ENCODE measurements at regions not wholly inside any gene's neighbourhood (a gene's known extent, or its start where the extent isn't known, plus 50 kb on each side); places are given as distances from the start of the nearest gene placed in this dataset.

DNA sequence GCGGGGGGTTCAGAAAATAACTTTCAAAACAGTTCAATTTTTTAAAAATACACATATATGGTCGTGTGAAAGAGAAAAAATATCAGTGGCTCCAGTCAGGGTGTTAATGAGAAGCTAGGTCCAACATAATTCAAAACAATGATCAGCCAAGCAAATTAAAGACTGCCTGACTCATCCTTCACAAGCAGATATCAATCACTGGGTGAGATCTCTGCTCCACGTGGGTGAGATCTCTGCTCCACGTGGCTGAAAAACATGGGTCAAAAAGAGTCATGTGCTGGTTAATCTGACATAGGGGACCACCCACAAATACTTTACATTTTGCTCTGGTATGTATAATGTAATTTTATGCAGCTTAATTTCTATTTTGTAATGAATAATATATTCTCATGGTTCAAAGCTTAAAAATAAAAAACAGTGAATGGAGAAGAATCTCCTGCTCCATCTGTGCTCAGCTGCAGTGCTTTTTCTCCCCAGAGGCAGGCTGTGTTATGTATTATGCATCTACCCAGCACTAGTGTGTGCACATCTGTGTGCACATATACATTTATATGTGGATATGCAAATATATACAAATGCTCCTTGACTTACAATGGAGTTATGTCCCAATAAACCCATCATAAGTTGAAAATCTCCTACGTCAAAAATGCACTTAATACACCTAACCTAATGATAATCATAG lies 93.1 kb upstream of the S1PR3 start:
- Histone ChIP-seq H3K4me3 (IDR thresholded peaks at IDR 0.05; ENCODE audit: insufficient read depth, low read depth, low read length) (no peak overlapping the region), H3K4me1 (ENCODE audit: low read depth, poor library complexity, severe bottlenecking) (no peaks in the 10 kb centered on the region), H3K36me3 (ENCODE audit: insufficient read depth) (no peaks in the 10 kb centered on the region), H3K9ac (no peak overlapping the region), H4K20me1 (ENCODE audit: insufficient read depth) (no peaks in the 10 kb centered on the region), H3K4me2 (no peak overlapping the region), H2AFZ (ENCODE audit: low read depth) (no peak overlapping the region), H3K27me3 (ENCODE audit: insufficient read depth, low read depth) (no peaks in the 10 kb centered on the region), H3K27ac (no peak overlapping the region), H3K79me2 (ENCODE audit: insufficient read depth, low read depth) (no peaks in the 10 kb centered on the region)
- TF ChIP-seq, protein P1, sequence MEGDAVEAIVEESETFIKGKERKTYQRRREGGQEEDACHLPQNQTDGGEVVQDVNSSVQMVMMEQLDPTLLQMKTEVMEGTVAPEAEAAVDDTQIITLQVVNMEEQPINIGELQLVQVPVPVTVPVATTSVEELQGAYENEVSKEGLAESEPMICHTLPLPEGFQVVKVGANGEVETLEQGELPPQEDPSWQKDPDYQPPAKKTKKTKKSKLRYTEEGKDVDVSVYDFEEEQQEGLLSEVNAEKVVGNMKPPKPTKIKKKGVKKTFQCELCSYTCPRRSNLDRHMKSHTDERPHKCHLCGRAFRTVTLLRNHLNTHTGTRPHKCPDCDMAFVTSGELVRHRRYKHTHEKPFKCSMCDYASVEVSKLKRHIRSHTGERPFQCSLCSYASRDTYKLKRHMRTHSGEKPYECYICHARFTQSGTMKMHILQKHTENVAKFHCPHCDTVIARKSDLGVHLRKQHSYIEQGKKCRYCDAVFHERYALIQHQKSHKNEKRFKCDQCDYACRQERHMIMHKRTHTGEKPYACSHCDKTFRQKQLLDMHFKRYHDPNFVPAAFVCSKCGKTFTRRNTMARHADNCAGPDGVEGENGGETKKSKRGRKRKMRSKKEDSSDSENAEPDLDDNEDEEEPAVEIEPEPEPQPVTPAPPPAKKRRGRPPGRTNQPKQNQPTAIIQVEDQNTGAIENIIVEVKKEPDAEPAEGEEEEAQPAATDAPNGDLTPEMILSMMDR (conservative IDR thresholded peaks at IDR 0.05; ENCODE audit: low read depth, low read length) = no peak

DNA sequence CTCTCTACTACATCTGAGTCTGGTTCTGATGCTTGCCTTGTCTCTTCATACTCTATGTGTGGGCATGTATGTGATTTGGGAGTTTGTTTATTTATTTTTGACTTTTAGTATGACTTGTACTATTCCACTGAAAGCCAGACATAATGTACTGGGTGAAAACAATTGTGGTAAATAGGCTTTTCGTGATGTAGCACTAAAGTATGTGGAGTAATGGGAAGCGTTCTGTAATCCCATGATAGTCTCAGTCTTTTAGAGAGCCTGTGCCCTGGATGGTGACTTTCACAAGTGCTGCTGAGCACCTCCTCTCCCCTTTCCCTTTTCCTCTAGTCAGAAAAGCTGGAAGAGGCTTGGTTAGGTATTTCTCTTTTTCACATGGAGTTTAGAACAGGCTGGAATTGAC lies 85.8 kb upstream of the S1PR3 start:
- H3K27me3 ChIP-seq (ENCODE audit: insufficient read depth, low read depth) = no peaks in the 10 kb centered on the region
- H4K20me1 ChIP-seq (ENCODE audit: insufficient read depth) = no peaks in the 10 kb centered on the region
- H3K36me3 ChIP-seq (ENCODE audit: insufficient read depth) = no peaks in the 10 kb centered on the region
- no peak overlapping the region for H3K9ac ChIP-seq
- TF ChIP-seq, protein P1 (conservative IDR thresholded peaks at IDR 0.05; ENCODE audit: low read depth, low read length) = no peak
- no peak overlapping the region for H2AFZ ChIP-seq (ENCODE audit: low read depth)
- H3K4me2 ChIP-seq = no peak overlapping the region
- H3K4me1 ChIP-seq (ENCODE audit: low read depth, poor library complexity, severe bottlenecking) = no peaks in the 10 kb centered on the region
- H3K79me2 ChIP-seq (ENCODE audit: insufficient read depth, low read depth) = no peaks in the 10 kb centered on the region
- H3K27ac ChIP-seq = no peak overlapping the region
- no peak overlapping the region for H3K4me3 ChIP-seq (IDR thresholded peaks at IDR 0.05; ENCODE audit: insufficient read depth, low read depth, low read length)

DNA sequence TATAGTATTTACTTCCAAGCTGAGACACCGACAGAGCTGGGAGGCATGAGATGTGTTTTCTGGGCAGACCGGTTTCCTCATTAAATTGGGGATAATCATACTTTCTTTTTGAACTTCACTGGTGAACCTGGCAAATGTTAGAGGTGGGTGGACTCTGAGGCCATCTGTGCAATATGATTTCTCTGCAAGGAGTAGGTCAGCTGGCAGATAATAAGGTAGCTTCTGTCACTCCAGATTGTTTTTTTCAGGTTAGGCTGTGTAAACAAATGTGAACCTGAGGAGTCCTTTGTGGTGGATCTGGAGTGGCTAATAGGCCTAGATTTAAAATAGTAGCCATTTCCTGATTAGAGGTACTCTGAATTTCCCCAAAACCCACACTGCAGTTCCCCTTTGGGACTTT lies 75.4 kb upstream of the S1PR3 start:
- no peak overlapping the region for H3K4me3 ChIP-seq (IDR thresholded peaks at IDR 0.05; ENCODE audit: insufficient read depth, low read depth, low read length)
- no peak overlapping the region for H2AFZ ChIP-seq (ENCODE audit: low read depth)
- H3K27ac ChIP-seq = no peak overlapping the region
- TF ChIP-seq, protein P1 (conservative IDR thresholded peaks at IDR 0.05; ENCODE audit: low read depth, low read length) = no peak
- no peaks in the 10 kb centered on the region for H3K36me3 ChIP-seq (ENCODE audit: insufficient read depth)
- no peaks in the 10 kb centered on the region for H3K79me2 ChIP-seq (ENCODE audit: insufficient read depth, low read depth)
- H3K4me1 ChIP-seq (ENCODE audit: low read depth, poor library complexity, severe bottlenecking) = no peaks in the 10 kb centered on the region
- H4K20me1 ChIP-seq (ENCODE audit: insufficient read depth) = no peaks in the 10 kb centered on the region
- H3K9ac ChIP-seq = no peak overlapping the region
- H3K4me2 ChIP-seq = no peak overlapping the region
- H3K27me3 ChIP-seq (ENCODE audit: insufficient read depth, low read depth) = no peaks in the 10 kb centered on the region

DNA sequence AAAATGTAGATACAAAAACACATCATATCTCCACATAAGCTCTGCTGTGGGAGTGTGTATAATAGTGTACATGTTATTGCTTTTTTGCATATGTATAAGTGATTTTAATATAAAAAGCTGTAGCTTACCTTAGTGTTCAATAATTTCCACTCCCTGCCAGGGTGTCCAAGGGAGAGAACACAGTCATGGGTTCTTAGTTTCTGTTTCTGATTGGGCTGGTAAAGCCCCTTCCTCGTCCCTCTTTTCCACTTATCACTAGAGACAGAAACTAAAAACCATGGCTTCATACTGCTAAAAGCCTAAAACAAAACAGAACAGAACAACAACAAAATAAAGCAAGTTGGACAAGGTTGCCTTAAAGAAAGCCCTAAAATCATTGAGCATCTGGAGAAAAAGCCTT lies 74.4 kb upstream of the S1PR3 start:
- peaks cover 8% of the 10 kb centered on the region for H3K4me1 ChIP-seq (ENCODE audit: low read depth, poor library complexity, severe bottlenecking)
- H4K20me1 ChIP-seq (ENCODE audit: insufficient read depth) = no peaks in the 10 kb centered on the region
- TF ChIP-seq, protein P1 (conservative IDR thresholded peaks at IDR 0.05; ENCODE audit: low read depth, low read length) = no peak
- H3K27ac ChIP-seq = no peak overlapping the region
- H3K36me3 ChIP-seq (ENCODE audit: insufficient read depth) = no peaks in the 10 kb centered on the region
- no peaks in the 10 kb centered on the region for H3K27me3 ChIP-seq (ENCODE audit: insufficient read depth, low read depth)
- no peaks in the 10 kb centered on the region for H3K79me2 ChIP-seq (ENCODE audit: insufficient read depth, low read depth)
- no peak overlapping the region for H3K9ac ChIP-seq
- H3K4me2 ChIP-seq = no peak overlapping the region
- no peak overlapping the region for H3K4me3 ChIP-seq (IDR thresholded peaks at IDR 0.05; ENCODE audit: insufficient read depth, low read depth, low read length)
- no peak overlapping the region for H2AFZ ChIP-seq (ENCODE audit: low read depth)

Measured in KMS-11 (cell line).